NB4 (cell line): ENCODE measurements at regions not wholly inside any gene's neighbourhood (a gene's known extent, or its start where the extent isn't known, plus 50 kb on each side); places are given as distances from the start of the nearest gene placed in this dataset.

Source experiments
- DNase-seq: peaks from one replicate; pipeline ENCODE4 v3.0.0; 2010; ENCODE audit warnings: low read depth
- H3K4me3 ChIP-seq: one replicate; pipeline ENCODE4 v1.5.1; 2011; ENCODE audit warnings: mild to moderate bottlenecking, low read depth, low read length, moderate library complexity
- CTCF ChIP-seq: IDR thresholded peaks from one replicate; pipeline ENCODE4 v1.5.1; 2012; ENCODE audit warnings: low read depth, low read length
- MAX ChIP-seq: IDR thresholded peaks from 2 replicates; pipeline ENCODE4 v1.6.1; 2011; ENCODE audit warnings: low read depth, low read length
- MYC ChIP-seq: IDR thresholded peaks from 2 replicates; pipeline ENCODE4 v1.6.1; 2011; ENCODE audit warnings: low read depth, low read length
- POLR2A ChIP-seq: IDR thresholded peaks from 2 replicates; pipeline ENCODE4 v1.6.1; 2011; ENCODE audit warnings: mild to moderate bottlenecking; ENCODE audit not compliant: insufficient read length; ENCODE audit errors: extremely low read depth

GRCh38 chr21:16624479-16625118 is 888.2 kb upstream of the CXADR start:
- H3K4me3 ChIP-seq, result no peak overlapping the region
- TF ChIP-seq CTCF (no peak), MAX (no peak), POLR2A (no peak), MYC (no peak)
- no peak for DNase-seq

- no peak for DNase-seq
- no peak overlapping the region for H3K4me3 ChIP-seq
Observed at GRCh38 chr21:16625491-16625890, 887.4 kb upstream of the CXADR start.

GRCh38 chr21:16633831-16634459 is 878.9 kb upstream of the CXADR start:
- H3K4me3 ChIP-seq, result no peak overlapping the region
- DNase-seq, result no peak
- no peak for TF ChIP-seq CTCF
- no peak for TF ChIP-seq POLR2A
- TF ChIP-seq MAX, result no peak

More at GRCh38 chr21:16625491-16625890, 887.4 kb upstream of the CXADR start:
- TF ChIP-seq MAX, result no peak
- no peak for TF ChIP-seq POLR2A
- no peak for TF ChIP-seq MYC
- no peak for TF ChIP-seq CTCF

GRCh38 chr21:16634515-16634914 is 878.3 kb upstream of the CXADR start:
- no peak for TF ChIP-seq MAX
- no peak for TF ChIP-seq CTCF
- TF ChIP-seq MYC, result no peak
- TF ChIP-seq POLR2A, result no peak
- no peak overlapping the region for H3K4me3 ChIP-seq
- DNase-seq, result no peak

GRCh38 chr21:16640297-16641027 is 872.4 kb upstream of the CXADR start:
- TF ChIP-seq MYC (no peak), CTCF (no peak), MAX (no peak), POLR2A (no peak)
- no peak for DNase-seq

More at GRCh38 chr21:16640297-16641027, 872.4 kb upstream of the CXADR start:
- no peak overlapping the region for H3K4me3 ChIP-seq
